SW 1271 (cell line): ENCODE measurements at regions not wholly inside any gene's neighbourhood (a gene's known extent, or its start where the extent isn't known, plus 50 kb on each side); places are given as distances from the start of the nearest gene placed in this dataset.
"Not testable (repeated sequence)": the region's sequence is repeated elsewhere in the genome, so short reads cannot be mapped to it uniquely, and the experiment has no call there.

ENCODE experiments used
- DNase-seq, 2 experiments: peaks; one replicate each; lab custom pipeline; 2025; lab: John Stamatoyannopoulos, UW

GRCh38 chr4:9604031-9604892 lies 160.0 kb downstream of the DEFB131A start:
- not testable (repeated sequence) for DNase-seq

GRCh38 chr4:9604893-9605190 lies 160.6 kb downstream of the DEFB131A start:
- DNase-seq = not testable (repeated sequence)

GRCh38 chr4:9608300-9608699 lies 164.1 kb downstream of the DEFB131A start:
- DNase-seq = no peak

- DNase-seq = not testable (repeated sequence)
These were observed 166.1 kb downstream of the DEFB131A start for GRCh38 chr4:9610321-9610720.

GRCh38 chr4:9611101-9611500 lies 166.9 kb downstream of the DEFB131A start:
- no peak for DNase-seq

- not testable (repeated sequence) for DNase-seq
These were observed 145.0 kb upstream of the DRD5 start for GRCh38 chr4:9636411-9636810.

- not testable (repeated sequence) for DNase-seq
These were observed 121.8 kb upstream of the DRD5 start for GRCh38 chr4:9659678-9660077.

GRCh38 chr4:9660955-9661354 lies 120.5 kb upstream of the DRD5 start:
- DNase-seq = not testable (repeated sequence)

- DNase-seq = not testable (repeated sequence)
These were observed 110.7 kb upstream of the DRD5 start for GRCh38 chr4:9670725-9671124.

GRCh38 chr4:9677357-9677756 lies 104.1 kb upstream of the DRD5 start:
- DNase-seq = not testable (repeated sequence)

- no peak for DNase-seq
These were observed 101.5 kb upstream of the DRD5 start for GRCh38 chr4:9679704-9680478.

GRCh38 chr4:9683174-9683573 lies 98.3 kb upstream of the DRD5 start:
- DNase-seq = not testable (repeated sequence)

GRCh38 chr4:9685016-9685415 lies 96.4 kb upstream of the DRD5 start:
- DNase-seq = not testable (repeated sequence)

GRCh38 chr4:9685692-9686091 lies 95.7 kb upstream of the DRD5 start:
- DNase-seq = no peak

- DNase-seq = not testable (repeated sequence)
These were observed 90.7 kb upstream of the DRD5 start for GRCh38 chr4:9690636-9691237.

GRCh38 chr4:9691238-9692065 lies 90.0 kb upstream of the DRD5 start:
- peak; percentile 71 to 78 for DNase-seq

- DNase-seq = not testable (repeated sequence)
These were observed 88.5 kb upstream of the DRD5 start for GRCh38 chr4:9692791-9693491.

- not testable (repeated sequence) for DNase-seq
These were observed 87.0 kb upstream of the DRD5 start for GRCh38 chr4:9694403-9694802.

- peak in 1 of 2 experiments; percentile 5 for DNase-seq
These were observed 85.4 kb upstream of the DRD5 start for GRCh38 chr4:9695994-9696393.

- DNase-seq = not testable (repeated sequence)
These were observed 84.9 kb upstream of the DRD5 start for GRCh38 chr4:9696561-9696960.

GRCh38 chr4:9702019-9702418 lies 79.4 kb upstream of the DRD5 start:
- not testable (repeated sequence) for DNase-seq
